C4-2B (cell line): ENCODE measurements at regions not wholly inside any gene's neighbourhood (a gene's known extent, or its start where the extent isn't known, plus 50 kb on each side); places are given as distances from the start of the nearest gene placed in this dataset.

ENCODE experiments used
- H3K27ac ChIP-seq: fragments of 450-650 bp; 2 replicates; pipeline ENCODE4 v1.5.1; 2017
- CTCF ChIP-seq: fragments of 450-650 bp; conservative IDR thresholded peaks from 2 replicates; pipeline ENCODE4 v1.5.1; 2017; ENCODE audit warnings: mild to moderate bottlenecking
- ZFX ChIP-seq: fragments of 450-650 bp; IDR thresholded peaks from 2 replicates; pipeline ENCODE4 v1.6.1; 2017

DNA sequence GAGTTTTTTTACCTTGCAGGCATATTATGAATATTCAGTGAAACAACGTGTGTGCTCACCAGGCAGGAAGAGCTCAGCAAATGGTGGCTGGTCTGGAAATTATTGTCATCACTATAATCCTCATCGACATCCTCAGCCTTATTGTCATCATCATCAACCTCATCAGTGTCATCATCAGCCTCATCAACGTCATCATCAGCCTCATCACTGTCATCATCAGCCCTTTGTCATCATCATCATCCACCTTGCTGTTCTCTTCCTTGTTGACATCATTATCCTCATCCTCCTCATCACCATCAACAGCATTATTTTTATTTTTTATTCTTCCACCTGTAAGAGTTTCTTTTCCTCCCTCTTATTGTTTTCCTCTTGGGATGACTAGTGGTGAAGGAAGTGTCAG, 142.3 kb upstream of the GPR26 start:
- no peak overlapping the region for H3K27ac ChIP-seq
- TF ChIP-seq ZFX (no peak), CTCF (no peak)

GRCh38 chr10:123526356-123527064, 139.6 kb upstream of the GPR26 start:
- H3K27ac ChIP-seq = no peak overlapping the region
- TF ChIP-seq CTCF (no peak), ZFX (no peak)

DNA sequence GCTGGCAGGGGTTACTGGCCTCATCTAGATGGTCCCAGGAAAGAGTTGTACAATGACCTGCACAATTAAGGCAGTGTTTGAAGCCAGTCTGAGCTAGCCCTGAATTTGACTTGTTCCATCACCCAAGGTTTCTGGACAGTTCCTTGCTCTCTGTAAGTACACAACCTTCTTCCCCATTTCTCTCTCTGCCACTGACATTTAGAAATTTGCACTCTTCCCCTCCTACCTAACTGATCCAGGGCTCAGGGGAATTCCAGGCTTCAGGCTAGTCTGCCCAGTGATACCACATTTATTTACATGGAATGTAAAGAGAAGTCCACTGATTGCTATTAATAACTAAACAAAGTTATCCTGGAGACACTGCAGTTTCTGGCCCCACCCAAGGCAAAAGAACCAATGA, 139.0 kb upstream of the GPR26 start:
- no peak overlapping the region for H3K27ac ChIP-seq
- TF ChIP-seq CTCF = no peak
- TF ChIP-seq ZFX = no peak

DNA sequence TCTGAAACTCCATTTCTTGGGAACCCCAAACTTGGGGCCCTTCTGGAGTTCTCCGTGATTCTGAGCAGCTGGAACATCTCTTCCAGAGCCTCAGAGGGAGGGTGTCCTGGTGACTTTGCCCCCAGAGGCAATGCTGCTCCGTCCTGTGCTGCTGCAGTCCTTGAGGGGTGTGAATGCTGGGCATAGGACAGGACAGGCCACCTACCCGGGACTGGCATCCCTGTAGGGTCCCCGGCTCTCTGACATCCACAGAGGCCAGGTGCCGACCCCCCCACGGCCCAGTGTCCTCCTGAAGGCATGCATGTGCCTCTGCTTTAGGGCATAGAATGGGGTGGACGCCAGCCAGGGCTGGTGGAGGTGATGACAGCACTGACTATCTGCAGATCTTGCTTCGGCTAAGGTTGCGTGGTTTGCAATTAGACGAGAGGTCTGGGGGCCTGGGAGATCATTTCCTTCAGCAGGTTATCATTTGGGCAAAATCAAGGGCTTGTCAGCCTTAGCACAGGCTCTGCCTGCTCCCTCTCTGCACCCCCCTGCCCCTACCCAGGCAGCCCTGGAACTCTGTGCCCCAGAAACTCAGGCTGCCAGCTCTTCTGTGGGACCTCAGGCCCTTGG, 136.9 kb upstream of the GPR26 start:
- no peak overlapping the region for H3K27ac ChIP-seq

GRCh38 chr10:123530166-123530870, 135.8 kb upstream of the GPR26 start:
- H3K27ac ChIP-seq = no peak overlapping the region
- no peak for TF ChIP-seq CTCF
- TF ChIP-seq ZFX = no peak

More for the DNA sequence above, 136.9 kb upstream of the GPR26 start:
- TF ChIP-seq ZFX (no peak), CTCF (no peak)

- H3K27ac ChIP-seq = no peak overlapping the region
- TF ChIP-seq ZFX = no peak
- no peak for TF ChIP-seq CTCF
These were observed 130.8 kb upstream of the GPR26 start for GRCh38 chr10:123535386-123535785.

GRCh38 chr10:123536176-123536845, 129.8 kb upstream of the GPR26 start:
- TF ChIP-seq ZFX = no peak
- no peak for TF ChIP-seq CTCF
- no peak overlapping the region for H3K27ac ChIP-seq
